HG02763 (cell line): ENCODE measurements at regions not wholly inside any gene's neighbourhood (a gene's known extent, or its start where the extent isn't known, plus 50 kb on each side); places are given as distances from the start of the nearest gene placed in this dataset.

ENCODE experiments used
- ATAC-seq: cut with Tn5 transposase; IDR thresholded peaks from one replicate; pipeline ENCODE4 v1.9.1; 2021; ENCODE audit warnings: mild to moderate bottlenecking, moderate library complexity; ENCODE audit not compliant: unreplicated experiment

DNA sequence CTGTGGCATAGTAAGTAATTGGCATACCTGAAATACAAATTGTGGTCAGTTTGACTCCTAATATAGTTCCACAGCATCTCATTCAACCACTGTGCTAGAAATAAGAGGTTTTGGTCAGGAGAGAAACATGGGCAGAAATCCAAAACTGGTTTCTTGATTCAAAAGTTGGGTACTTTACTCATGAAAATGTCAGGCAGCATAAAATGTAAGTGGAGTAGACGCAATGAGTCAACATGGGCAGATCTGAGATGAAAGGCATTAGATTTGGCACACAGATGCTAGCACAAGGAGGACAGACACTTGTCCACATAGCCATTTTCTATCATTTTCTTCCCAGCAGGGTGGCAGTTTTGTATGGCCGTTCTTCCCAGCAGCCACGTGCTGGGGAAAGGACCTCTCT is 255.8 kb upstream of the CDIN1 start:
- ATAC-seq: no peak

DNA sequence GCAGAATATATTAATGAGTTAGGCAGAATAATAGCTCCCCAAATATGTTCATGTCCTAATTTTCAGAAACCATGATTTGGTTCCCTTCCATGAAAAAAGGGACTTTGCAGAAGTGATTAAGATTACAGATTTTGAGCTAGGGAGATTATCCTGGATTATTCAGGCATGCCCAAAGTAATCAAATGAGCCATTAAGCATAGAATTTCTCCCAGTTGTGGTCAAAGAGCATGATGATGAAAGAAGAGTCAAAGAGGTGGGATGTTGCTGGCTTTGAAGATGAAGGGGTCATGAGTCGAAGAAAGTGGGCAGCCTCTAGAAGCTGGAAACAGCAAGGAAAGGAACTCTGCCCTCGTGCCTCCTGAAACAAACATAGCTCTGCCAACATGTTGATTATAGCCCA is 254.2 kb upstream of the CDIN1 start:
- no peak for ATAC-seq

DNA sequence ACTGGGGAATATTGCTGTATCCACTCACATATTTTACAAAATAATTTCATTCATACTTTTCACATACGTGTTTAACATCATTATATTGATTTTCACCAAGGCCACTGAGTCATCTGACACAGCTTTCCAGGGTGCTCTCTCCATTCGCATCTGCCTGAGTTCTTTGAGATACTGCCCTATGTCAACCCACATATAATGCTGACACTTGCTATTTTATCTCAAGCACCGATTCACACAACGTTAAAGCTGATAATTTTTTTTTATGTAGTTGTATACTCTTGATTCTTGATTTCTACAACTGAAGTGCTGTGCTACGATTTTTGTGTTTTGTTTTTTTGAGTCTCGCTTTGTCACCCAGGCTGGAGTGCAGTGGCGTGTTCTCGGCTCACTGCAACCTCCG is 249.8 kb upstream of the CDIN1 start:
- no peak for ATAC-seq

DNA sequence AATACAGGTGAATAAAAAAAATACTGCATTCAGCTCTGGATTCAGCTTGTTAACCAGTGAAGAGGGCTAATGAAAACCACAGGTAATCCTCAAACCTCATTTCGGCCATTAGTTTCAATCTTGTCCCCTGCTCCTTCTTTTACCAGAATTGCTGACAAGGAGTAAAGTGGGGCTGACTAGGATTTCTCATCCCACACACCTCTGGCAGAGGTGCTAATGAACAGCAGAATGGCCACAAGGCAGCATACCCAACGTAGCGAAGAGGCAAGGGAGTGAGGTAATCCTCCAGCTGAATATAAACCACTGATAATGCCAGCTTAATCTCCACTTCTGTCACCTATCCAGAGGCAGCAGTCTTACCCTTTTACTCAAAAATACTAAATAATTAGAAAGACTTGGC is 248.8 kb upstream of the CDIN1 start:
- ATAC-seq: no peak

DNA sequence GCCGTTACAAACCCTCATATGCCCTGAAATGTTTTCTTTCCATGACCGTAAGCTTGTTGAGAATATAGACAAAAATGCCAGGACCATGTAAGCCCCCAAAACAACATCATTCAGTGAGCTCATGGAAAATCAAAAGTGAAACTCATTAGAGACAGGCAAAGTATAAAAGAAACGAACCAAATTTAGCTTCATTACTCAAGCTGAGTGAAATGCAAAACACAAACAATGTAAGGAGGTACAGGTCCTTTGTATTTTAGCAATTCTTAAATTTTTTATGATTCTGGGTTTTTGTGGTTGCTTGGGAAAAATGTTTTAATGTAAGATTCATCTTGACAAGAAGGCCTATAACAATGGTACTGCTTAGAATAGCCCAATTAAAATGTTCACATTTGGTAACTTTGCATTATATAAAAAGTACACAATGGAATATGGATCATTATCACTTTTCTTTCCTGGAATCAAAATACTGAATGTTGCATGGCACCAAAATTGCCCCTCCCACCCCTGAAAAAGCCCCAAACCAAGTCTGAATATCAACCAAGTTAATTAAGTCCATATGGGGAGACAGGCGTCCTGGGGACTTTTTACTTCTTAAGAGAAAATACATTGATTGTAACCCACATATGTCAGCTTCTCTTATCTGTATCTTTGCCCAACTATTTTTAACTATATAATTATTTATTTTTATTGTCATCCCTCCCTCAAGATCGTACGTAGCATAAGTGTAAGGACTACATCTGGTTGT is 247.7 kb upstream of the CDIN1 start:
- ATAC-seq: no peak

DNA sequence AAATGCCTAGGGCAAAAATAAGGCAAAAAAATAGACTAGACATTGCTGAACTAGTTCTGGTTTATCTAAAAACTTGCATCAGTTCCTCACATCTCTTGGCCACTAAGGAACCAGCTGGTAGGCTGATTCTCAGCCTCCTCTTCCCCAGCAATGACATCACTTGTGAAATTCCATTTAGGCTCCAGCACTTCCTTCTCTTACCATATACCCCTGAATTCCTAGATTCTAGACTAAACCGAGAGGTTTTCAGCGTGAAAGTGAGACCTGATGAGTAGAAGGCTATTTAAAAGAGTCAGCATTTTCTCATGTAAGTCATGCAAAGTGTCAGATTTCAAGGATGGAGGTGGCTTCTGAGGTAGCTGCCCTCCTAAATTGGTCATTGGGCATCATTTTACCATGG is 247.1 kb upstream of the CDIN1 start:
- no peak for ATAC-seq

DNA sequence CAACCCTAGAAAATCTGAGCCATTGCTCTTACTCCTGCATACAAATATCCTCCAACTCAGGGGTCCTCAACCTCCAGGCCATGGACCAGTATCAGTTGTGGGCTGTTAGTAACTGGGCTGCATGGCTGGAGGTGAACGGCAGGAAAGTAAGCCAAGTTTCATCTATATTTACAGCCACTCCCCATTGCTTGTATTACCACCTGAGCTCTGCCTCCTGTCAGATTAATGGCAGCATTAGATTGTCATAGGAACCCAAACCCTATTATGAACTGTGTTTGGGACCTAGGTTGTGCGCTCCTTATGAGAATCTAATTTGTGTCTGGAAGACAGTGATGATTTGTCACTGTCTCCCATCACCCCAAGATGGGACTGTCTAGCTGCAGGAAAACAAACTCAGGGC is 246.5 kb upstream of the CDIN1 start:
- ATAC-seq: no peak

DNA sequence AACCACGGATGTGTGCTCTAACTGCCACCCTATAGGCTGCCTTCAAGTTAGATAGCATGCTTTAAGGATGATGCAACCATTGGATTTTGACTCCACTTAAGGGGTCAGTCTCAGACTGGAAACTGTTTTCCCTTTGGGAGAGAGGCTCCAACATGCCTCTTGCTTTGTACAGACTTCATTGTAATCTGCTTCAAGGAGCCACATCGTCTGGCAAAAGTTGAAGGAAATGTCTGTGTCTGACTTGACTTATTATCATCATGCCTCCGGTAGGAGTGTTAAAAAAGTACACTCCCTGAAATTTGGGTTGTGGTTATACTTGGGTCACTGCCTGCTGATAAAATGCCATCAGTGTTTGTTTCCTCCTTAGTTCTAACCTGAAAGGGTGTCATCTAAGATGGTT is 245.4 kb upstream of the CDIN1 start:
- ATAC-seq: no peak

DNA sequence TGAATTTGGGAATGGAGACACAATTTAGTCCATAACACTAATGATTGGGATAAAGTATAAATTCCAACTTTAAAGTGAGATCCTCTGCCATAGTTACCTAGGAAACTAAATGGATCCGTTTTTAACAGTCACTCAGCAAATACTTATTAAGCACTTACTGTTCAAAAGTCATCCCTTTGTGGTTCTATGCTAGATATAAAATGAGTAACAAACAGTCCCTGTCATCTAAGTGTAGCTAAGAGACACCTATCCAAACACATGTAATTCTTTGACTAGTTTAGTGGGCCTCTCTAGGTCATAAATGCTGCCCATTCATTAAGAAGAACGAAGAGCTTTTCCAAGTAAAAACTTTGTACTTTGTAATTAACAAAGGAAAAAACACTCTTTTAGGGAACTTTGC is 244.2 kb upstream of the CDIN1 start:
- no peak for ATAC-seq

DNA sequence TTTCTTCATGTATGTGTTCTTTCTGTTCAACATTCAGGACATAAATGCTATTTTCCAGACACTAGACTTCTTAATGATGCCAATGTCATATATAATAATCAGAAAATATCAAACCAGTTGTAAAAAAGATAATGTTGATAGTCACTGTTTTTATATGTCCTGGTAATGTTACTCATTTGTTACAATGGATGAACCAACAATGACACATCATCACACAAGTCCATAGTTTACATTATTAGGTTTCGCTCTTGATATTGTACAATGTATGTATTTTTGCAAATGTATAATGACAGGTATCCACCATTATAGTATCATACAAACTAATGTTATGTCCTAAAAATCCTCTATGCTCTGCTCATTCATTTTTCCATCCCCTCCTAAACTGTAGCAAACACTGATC is 243.8 kb upstream of the CDIN1 start:
- ATAC-seq: no peak

DNA sequence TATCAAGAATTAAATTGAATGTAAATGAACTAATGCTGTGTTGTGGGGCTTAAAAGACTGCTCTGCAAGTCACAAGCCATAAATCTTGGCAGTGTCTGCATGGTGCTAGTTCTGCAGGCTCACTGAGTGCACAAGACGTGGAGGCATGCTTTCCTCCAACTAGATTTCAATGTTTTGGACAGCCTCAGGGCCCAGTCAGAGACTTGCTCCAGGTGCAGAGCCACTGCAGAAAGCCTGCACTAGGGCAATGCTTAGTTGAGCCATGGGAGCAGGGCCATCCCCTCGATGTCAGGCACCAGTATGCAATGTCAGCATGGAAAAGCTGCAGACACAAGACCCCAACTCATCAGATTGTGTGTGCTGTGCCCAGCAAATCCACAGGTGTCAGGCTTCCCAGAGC is 234.5 kb upstream of the CDIN1 start:
- no peak for ATAC-seq

DNA sequence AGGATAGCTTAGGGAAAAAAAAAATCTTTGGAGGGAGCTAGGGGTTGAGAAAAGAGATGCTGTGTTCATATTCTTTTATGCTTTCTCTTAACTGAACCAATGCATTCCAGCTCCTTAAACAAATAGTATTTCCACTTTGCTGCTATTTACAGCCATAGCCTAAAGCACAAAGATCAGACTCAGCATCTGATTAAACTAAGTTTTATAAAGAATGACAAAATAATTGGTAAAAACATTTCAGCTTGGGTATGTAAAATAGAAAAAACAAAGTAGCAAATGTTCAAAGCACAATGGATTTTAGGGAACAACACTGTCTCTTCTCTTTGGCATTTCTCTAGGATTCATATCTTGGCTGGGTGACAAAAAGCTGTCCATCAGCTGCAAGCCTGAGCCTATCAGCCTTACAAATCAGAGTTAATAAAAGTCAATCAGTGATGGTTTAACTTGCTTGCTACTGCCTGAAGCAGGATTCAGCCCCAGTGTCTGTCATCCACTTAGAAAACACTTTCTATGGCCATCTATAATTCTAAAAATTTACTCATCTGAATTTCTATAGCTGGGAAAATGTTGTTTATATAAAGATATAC is 232.1 kb upstream of the CDIN1 start:
- no peak for ATAC-seq

DNA sequence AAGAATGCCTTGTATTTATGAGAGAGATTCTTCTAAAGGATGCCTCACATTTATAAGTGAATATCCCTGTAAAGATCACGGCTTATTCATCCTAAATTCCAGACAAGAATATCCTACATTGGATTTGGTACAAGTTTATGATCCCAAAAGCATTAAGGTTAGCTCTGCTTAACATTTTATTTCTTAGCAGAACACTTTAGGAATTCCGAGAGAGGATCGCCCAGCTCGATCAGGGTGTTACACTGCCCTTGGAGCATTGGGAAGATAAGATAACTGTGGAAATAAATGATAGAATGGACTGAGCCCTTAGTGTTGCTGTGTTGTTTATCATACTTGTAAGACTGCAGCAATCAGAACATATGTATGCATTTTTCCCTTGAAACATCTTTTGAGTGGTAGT is 223.0 kb upstream of the CDIN1 start:
- no peak for ATAC-seq

DNA sequence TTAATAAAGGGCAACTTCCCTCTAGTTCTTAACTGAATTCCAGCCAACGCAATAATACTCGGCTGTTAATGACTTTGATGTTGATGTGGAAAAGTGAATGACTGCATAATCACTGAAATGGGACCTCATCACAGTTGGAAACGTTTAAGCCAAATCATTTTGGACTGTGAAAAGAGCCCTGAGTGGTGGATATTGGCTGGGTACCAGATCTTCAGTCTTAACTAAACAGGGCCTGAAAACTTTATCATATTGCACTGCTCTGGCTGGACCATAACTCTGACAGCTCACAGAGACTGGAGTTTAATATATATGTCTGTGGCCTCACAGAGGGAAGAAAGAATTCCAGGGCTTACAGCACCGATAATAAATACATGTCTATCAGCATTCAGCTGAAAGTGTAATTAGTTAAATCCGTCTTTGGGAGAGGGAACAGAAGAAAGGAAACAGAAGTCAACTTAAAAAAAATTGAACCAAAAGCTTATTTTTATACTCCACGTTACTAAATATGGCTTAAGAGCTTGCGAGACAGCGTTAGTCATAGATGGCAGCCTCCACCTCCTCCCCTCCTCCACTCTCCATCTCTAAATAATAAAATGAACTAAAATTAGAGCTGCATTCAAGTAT is 222.3 kb upstream of the CDIN1 start:
- no peak for ATAC-seq

DNA sequence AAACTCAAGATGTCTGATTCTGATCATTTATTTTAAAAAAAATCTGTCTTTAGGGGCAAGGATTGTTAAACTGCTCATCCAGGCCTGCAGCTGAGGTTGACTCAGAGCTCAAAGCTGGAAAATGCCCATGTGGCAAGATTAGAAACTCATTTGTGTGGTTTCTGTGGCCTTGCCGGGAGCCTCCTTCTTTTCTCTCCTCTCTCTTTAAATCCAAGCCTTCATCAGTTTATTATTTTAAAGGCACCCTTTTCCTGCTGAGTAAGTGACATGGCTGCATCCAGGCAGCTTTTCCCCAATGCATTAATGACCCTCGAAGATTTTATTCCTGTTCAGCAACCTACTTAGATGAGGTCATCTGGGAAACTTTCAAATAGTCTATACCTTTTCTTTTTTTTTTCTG is 221.3 kb upstream of the CDIN1 start:
- ATAC-seq: no peak

DNA sequence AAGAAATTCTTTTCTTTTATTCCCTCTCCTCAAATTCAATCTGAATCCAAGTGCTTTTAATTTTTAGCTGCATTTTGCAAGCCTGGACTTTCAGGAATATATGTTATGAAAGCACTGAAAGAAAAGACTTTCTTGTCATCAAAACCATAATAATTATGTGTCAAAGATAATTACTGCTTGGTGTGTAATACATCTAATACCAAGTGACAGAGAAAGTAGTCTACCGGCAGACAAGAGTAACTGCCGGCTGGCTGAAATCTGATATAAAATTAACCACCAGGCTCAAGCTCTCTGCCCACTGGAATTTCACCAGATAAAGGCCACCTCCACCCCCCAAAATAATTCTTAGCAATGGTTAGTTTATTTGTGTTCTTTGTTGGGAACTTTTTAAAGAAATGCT is 220.9 kb upstream of the CDIN1 start:
- ATAC-seq: no peak

DNA sequence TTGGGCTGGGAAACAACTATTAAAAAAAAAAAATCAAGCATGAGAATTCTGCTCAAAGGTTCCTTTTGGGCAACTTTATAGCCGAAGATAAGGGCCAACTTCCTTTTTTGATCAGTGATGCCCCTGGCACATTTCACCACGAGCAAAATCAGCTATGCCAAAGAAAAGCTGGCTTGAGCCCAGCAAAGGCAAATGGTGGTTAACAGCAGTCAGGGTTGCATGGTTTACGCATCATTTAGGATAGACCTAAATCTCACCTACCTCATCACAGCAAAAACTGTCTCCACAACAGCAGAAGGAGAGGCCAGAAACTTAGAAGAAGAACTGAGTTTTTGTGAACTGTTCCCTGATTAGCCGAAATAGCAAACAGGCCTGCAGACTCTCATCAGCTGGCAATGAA is 220.1 kb upstream of the CDIN1 start:
- ATAC-seq: no peak

DNA sequence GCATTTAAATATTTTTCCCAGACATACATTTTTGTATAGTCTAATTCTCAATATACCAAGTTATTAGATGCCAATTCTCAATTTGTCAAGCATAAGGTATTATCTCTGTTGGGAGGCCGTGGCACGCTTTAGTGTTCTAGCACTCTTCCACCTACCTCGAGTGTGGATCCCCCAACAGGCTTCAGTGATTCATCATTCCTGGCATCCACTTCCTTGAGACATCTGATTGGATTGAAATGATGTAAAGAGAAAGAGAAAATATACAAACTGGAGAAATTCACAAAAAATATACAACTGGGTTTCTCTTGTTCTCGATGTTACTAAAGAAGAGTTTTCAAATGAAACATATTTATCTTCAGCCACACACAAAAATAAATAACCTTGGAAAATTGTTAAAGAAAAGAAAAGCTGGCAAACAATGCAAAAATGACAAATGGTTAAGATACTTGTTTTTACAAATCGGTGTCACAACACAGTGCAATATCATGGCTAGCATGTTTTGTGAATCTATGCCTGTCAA is 218.0 kb upstream of the CDIN1 start:
- ATAC-seq: no peak

DNA sequence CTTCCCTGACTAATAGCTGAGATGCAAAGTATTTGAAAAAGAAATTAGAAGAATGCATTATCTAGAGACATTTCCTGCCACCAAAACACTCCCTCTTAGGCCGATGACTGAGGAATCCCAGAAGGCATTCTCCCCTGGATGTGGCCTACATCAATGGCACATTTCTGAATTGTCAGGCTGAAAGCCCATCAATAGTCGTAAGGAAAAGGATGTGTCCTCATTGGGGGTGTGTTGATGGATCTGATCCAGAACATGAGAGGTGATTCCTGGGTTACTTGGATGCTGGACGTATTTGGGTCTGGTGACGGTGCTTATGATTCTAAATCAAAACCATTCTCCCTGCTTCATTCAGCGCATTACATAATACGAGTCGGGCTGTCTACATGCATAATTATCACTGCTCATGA is 216.9 kb upstream of the CDIN1 start:
- ATAC-seq: no peak

DNA sequence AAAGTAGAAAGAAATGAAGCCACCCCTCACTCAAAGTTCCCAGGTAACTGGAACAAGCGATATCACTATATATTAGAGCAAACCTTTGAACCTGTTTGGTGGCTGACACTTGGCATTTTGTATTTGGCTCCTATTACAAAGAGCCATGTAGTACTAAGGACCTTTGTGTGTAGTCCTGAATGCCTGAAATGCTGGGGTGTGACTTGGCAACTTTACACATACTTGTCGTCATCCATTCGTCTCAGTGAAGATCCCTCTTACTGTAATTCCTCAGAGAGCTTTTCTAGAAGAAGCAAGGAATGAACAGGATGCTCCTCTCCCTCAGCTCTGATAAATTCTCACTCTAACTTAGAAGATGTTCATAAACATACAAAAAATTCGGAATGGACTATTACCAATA is 216.1 kb upstream of the CDIN1 start:
- ATAC-seq: no peak

DNA sequence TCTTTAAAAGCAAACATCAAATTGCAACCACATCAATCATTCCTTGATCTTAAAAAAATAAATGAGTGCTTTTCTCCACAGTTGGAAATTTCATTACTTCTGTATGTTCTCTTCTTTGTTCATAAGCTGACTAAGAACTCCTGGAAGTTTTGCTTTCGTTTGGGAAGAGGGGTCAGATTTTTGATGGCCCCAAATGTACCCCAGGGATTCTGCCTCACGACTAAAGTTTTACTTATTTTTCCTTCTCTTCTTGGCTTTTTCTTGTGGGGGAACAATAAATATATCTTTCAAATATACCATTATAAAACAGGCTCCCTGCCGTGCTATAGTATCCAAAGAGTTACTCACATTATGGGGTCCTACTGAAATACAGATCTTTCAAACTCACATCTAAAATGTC is 215.0 kb upstream of the CDIN1 start:
- no peak for ATAC-seq

DNA sequence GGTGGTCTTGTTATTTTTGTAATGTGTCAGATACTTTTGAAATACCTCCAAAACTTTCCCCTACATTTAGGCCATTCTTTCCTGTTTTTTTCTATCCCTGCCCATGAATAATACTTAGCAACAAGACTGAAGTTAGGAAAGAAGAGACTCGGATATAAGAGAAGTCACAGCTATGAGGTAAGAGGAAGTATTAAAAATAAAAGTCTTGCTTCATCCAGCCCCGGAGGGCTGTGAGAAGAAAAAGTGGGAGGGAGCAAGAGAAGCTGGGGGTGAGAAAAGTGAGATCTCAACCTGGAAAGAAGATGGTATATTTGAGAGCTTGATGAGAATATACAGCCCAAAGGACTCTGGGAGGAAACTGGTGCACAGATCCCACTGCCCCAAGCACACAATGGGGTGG is 213.5 kb upstream of the CDIN1 start:
- no peak for ATAC-seq
